HG03520 (cell line): ENCODE measurements at regions not wholly inside any gene's neighbourhood (a gene's known extent, or its start where the extent isn't known, plus 50 kb on each side); places are given as distances from the start of the nearest gene placed in this dataset.
"Not testable (repeated sequence)": the region's sequence is repeated elsewhere in the genome, so short reads cannot be mapped to it uniquely, and the experiment has no call there.

ENCODE experiments used
- ATAC-seq: cut with Tn5 transposase; IDR thresholded peaks from one replicate; pipeline ENCODE4 v1.9.1; 2021; ENCODE audit warnings: mild to moderate bottlenecking, moderate library complexity; ENCODE audit not compliant: unreplicated experiment

DNA sequence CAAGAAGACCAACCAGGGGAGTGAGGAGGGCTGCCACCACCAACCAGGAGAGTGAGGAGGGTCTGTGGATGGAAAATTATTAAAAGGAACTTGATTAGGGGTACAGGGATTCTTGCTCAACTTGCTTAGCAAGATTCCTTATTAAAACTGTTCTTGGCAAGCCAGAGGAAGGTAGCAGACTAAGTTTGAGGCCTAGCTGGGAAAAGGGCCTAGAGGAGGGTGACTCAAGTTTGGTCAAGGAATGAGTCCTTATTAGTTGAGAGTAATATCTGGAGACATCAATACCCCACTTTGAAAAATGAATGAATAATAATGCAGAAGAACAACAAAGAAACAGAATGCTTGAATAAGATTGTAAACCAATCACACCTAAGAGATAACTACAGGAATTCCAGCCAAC is 612.4 kb upstream of the ZFP42 start:
- ATAC-seq: no peak

DNA sequence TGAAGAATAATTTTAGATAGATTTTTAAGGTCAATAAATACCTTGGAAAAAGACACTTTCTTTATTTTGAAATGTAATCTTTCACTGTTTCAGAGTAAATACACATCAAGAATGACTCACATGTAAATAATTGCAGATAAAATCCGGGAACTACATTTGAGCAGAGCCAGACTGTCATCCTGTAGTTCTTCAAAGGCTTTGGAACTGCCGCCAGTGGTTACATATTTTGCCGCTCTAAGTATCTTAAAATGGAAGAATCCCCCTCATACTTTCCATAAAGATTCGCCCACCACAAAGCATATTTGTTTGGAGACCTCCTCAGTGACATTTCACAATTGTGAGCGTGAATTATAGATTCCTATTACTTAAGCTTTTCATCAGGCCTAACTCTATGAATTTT is 607.8 kb upstream of the ZFP42 start:
- no peak for ATAC-seq

- no peak for ATAC-seq
These were observed 606.2 kb upstream of the ZFP42 start for GRCh38 chr4:187389420-187389819.

- no peak for ATAC-seq
These were observed 604.9 kb upstream of the ZFP42 start for GRCh38 chr4:187390646-187391045.

DNA sequence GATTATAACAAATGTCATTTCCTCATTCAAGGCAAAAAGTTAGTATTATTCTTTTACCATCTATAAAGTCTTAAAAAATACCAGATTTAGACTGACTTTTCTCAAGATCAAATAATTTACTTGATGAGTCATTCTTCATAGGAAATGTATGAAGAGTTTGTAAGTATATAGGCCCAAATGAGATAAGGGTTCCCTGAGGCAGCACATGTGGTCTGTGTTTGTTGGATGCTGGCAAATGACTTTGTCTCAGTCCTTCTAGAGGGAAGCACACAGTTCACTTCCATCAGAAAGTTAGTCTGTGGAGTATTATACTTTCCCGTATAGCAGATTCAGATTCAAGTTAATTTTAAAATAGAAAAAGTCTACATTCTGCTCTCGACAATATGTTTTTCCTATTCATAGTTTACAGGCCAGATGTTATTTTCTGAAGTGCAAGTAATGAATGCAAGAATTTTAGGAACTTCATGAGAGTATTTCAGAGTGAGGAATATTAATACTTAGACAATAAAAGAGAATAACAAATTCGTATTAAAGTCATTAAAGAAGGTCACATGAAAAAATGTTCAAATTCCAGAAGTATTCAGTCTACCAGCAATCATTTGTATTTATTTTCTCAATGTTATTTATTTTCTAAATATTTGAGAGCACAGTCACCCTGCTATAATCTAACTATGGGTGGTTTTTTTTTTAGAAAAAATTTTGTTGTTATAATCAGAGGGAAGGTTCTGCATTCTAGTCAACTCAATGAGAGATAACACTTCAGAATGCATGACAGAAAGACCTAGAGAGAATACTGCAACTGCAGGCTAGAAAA is 601.8 kb upstream of the ZFP42 start:
- ATAC-seq: no peak

- ATAC-seq: no peak
These were observed 599.5 kb upstream of the ZFP42 start for GRCh38 chr4:187396106-187396505.

DNA sequence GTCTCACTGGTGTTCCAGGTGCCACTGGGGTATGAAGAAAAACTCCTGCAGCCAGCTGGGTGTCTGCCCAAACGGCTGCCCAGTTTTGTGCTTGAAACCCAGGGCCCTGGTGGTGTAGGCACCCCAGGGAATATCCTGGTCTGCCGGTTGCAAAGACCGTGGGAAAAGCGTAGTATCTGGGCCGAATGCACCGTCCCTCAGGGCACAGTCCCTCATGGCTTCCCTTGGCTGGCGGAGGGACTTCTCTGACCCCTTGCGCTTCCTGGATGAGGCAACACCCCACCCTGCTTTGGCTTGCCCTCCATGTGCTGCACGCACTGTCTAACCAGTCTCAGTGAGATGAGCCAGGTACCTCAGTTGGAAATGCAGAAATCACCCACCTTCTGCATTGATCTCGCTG is 587.1 kb upstream of the ZFP42 start:
- ATAC-seq: not testable (repeated sequence)

DNA sequence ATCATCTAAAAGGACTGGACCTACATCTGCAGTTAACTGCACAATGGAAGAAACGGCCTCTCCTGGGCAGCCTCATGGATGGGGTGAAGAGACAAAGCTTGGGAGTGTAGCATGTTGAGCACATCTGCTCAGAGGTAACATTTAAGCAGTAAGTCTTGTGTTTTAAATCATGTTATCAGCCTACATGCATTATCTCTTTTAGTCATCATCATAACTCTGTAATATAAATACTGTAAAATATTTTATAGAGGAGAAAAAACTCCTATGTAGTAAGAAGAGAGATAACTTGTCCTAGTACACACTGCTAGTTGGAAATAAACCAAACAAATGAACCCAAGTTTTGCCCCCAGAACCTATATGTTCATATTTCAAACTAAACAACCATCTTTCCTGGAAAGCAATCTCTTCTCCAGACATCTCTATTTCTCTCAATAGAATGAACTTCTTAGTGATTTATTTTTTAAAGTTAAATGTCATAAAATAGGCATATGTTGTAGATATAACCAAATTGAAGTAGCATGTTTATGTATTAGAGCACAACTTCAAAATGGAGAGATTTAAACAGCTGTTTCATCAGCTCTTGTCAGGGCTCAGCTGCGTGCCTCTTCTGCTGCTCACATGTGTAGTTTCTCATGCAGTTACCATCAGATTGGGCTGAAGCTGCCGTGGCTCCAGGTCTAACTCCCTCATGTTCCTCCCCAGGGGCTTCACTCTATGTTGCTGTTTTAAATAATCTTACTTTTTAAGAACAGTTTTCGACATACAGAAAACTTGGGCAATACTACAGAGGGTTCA is 581.8 kb upstream of the ZFP42 start:
- no peak for ATAC-seq

DNA sequence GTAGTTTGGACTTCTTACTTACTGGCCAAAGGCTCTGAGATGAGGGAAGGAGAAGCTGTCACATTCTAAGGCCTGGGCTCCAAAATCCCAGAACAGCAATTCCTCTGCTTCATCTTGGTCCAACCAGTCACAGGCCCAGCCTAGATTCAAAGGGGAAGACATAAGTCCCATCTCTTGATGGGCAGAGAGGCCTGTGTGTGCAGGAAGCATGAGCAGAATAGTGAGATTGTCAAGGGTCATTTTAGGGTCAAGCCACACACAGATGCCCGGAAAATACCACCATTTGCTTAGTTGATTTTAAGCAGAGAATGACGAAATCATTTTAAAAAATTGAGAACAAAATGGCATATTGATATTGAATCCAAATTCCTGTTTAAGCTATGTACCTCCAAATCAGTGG is 580.9 kb upstream of the ZFP42 start:
- no peak for ATAC-seq

DNA sequence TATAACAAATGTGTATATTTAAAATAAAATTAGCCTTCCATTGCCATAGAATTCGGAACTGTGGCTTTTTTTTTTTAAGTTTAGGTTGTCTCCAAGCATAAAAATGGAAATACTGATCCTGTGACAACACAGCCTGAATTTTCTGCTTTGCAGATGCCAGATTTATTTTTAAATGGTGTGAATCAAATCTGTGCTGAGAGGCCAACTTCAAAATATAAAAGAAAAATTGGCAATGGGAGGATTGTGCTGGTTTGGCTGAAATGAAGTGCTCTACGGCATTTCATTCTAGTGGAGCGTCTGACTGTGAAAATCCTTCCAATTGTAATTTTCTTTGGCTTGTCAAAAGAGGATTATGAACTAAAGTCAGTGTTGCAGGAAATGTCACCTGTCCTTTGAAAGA is 580.3 kb upstream of the ZFP42 start:
- ATAC-seq: no peak

DNA sequence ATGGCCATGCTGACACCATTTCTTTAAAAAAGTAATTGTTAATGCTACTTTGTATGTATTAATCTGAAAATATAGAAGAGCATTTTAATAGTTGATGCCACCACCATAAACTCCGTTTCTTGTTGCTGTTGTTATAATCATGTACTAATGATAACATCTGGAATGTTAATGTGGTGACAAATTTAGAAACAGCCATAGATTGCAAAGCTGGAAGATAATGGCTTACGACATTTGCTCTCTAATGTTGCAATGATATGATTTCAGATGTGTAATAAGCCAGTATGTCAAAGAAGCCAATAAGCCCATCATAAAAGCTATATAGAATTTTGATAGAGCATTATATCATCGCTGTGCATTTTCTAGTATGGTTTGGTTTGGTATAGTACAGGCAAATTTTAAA is 579.4 kb upstream of the ZFP42 start:
- no peak for ATAC-seq

DNA sequence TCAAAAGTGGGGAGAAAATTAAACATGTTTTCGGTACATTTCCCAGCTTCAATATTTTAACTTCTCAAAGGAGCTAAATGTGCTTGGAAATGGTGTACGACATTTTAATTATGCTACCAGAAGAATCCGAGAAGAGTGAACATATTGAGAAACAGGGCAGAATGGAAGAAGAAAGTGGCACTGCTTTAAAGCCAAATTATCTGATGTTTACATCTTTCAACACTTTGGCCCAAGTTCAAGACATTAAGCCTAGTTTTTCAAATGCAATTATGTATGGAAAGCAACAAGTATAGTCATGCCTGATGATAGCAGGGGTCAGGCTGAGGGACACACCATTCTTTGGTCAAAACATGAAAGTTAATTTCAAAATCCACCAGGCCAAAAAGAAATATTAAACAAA is 577.9 kb upstream of the ZFP42 start:
- no peak for ATAC-seq

DNA sequence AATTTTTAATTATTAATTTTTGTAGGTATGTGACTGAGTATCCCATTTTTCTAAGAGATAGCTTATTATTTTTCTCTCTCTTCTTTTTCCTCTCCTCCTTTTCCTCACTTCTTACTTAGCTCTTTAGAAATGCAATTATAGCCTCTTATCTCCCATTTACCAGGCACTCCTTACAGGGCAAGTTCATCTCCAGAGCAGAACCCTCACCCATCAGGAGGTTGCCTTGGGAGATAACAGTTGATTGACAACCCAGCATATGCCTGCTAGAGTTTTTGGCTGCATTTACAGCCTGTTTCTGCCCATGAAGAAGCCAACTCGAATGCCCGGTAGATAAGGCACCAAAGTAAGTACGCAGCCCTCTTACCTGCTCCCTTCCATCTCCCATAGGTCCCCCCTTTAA is 572.9 kb upstream of the ZFP42 start:
- no peak for ATAC-seq

- ATAC-seq: no peak
These were observed 570.9 kb upstream of the ZFP42 start for GRCh38 chr4:187424636-187425035.

GRCh38 chr4:187426511-187426910 is 569.1 kb upstream of the ZFP42 start:
- no peak for ATAC-seq

DNA sequence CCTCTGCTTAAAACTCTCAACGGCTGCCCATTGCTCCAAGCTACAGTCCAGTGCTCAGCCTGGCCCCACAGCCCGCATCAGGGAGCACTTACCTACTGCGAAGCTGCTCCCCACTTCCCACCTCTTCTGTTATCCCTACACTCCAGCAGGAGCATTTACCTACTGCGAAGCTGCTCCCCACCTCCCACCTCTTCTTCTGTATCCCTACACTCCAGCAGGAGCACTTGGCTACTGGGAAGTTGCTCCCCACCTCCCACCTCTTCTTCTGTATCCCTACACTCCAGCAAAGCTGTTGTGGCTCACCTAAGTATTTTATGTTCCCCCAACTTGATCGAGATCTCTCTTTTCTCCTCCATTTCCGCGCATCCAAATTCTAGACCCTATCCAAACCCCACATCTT is 563.3 kb upstream of the ZFP42 start:
- ATAC-seq: no peak

DNA sequence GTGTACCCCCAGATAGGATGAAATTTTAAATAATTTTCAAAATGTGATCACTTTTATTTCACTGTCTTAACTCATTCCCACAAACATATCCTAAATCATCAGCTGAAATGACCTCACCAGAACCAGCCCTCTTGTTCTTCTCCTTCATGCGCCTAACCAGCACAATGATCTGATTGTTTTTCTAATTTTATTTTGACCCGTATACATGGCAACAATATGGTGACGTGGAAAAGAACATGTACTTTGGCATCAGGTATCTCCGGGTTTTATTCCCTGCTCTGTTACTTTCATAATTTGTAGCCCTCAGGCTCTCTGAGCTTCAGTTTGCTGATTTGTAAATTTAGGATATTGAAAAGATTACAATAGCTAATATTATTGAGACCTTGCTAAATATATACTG is 562.4 kb upstream of the ZFP42 start:
- no peak for ATAC-seq

GRCh38 chr4:187436251-187436650 is 559.3 kb upstream of the ZFP42 start:
- ATAC-seq: no peak

DNA sequence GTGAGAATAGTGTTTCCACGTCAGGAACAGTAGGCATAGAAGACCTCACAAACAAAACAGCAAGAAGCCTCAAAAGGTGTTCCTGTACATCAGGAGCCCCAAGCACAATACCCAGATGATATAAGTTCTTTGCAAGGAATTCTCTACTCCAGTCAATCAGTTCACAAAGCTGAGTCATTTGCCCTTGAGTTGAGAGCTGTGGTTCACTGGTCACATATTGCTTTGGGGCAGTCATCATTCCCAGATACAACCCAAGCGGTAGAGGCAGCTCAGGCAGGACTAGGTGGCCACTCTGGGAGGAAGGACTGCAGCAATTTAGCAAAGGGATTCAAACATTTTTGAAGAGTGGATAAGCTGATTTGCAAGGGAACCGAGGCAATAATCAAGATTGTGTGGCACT is 551.5 kb upstream of the ZFP42 start:
- no peak for ATAC-seq

DNA sequence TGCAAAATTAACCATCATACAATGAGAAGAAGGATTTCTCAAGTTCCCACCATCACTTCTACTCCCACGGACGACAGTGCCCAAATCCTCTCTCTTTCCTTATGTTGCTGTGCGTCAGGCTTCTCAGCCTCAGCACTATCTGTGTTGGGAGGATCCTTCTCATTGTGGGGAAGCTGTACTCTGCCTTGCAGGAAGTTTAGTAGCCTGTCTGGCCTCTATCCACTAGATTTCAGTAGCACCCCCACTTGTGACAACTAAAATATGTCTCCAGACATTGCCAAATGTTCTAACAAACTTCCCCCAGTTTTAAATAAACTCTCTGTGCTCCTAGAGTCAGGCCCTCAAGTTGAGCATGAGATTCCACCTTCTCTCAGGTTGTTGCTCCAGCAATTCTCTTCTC is 545.9 kb upstream of the ZFP42 start:
- ATAC-seq: no peak

- ATAC-seq: no peak
These were observed 543.8 kb upstream of the ZFP42 start for GRCh38 chr4:187451776-187452175.

- no peak for ATAC-seq
These were observed 535.6 kb upstream of the ZFP42 start for GRCh38 chr4:187460016-187460415.
